Dermis microvascular lymphatic vessel endothelial cell (primary cell): ENCODE measurements at regions not wholly inside any gene's neighbourhood (a gene's known extent, or its start where the extent isn't known, plus 50 kb on each side); places are given as distances from the start of the nearest gene placed in this dataset.

ENCODE experiments used
- DNase-seq, 2 donors: peaks; one replicate each; pipeline versions ENCODE4 v3.0.0 to v3.0.0-alpha.2; 2010; ENCODE audit warnings: low read depth in 2 of 2

GRCh38 chrX:96621811-96622210, 62.8 kb upstream of the DIAPH2 start:
- no peak for DNase-seq
